ENCODE measurements at regions not wholly inside any gene's neighbourhood (a gene's known extent, or its start where the extent isn't known, plus 50 kb on each side); places are given as distances from the start of the nearest gene placed in this dataset.
A peak's percentile ranks its signal among the peaks of the same experiment; 100 is the strongest.

- TF ChIP-seq CTCF (IDR thresholded peaks at IDR 0.05) (no peak), REST (IDR thresholded peaks at IDR 0.05; ENCODE audit: low read depth, low read length) (no peak), EP300 (IDR thresholded peaks at IDR 0.05; ENCODE audit: borderline replicate concordance in 1 of 2, low read depth in 1 of 2, low read length in 1 of 2) (peak in 1 of 2 experiments; percentile 74; a peak in 1 of 4 replicates), MAX (IDR thresholded peaks at IDR 0.05; ENCODE audit: low read depth) (no peak), YY1 (IDR thresholded peaks at IDR 0.05; ENCODE audit: low read depth) (no peak)
Observed at GRCh38 chr10:129140921-129141885, 325.8 kb upstream of the MGMT start.
